H1 (cell line): ENCODE measurements at regions not wholly inside any gene's neighbourhood (a gene's known extent, or its start where the extent isn't known, plus 50 kb on each side); places are given as distances from the start of the nearest gene placed in this dataset.

Experiments used
- KDM1A ChIP-seq: fragments of 200-600, 300-600 bp; sonication (generic); IDR thresholded peaks from 2 replicates; pipeline ENCODE4 v1.7.1; 2016; ENCODE audit warnings: mild to moderate bottlenecking, low read length, borderline replicate concordance
- NRF1 ChIP-seq: IDR thresholded peaks from 2 replicates; pipeline ENCODE4 v1.6.1; 2011; ENCODE audit warnings: mild to moderate bottlenecking, low read depth, low read length, improper control_type of control experiment
- POLR2AphosphoS5 ChIP-seq: IDR thresholded peaks from 2 replicates; pipeline ENCODE4 v1.6.1; 2011; ENCODE audit warnings: low read depth, low read length
- RAD21 ChIP-seq, 2 experiments: IDR thresholded peaks in 1 of 2; conservative IDR thresholded peaks in 1 of 2; 2 replicates each; pipeline ENCODE4 v1.6.1; 2011; ENCODE audit warnings: low read depth in 2 of 2, low read length in 2 of 2, improper control_type of control experiment in 1 of 2, inconsistent platforms in 1 of 2, mild to moderate bottlenecking in 1 of 2, moderate library complexity in 1 of 2
- ZNF274 ChIP-seq: IDR thresholded peaks from 2 replicates; pipeline ENCODE4 v1.7.0; 2012; ENCODE audit warnings: low read length, borderline replicate concordance; ENCODE audit errors: extremely low read depth
- TF ChIP-seq, protein P1 (sequence below), 3 experiments: IDR thresholded peaks; 1 replicate in 2 of 3; 2 replicates in 1 of 3; pipeline versions ENCODE4 v1.5.1 to v1.6.1; 2011; ENCODE audit warnings: low read length in 3 of 3, mild to moderate bottlenecking in 3 of 3, inconsistent platforms in 2 of 3, low read depth in 1 of 3, moderate library complexity in 1 of 3; ENCODE audit not compliant: insufficient read depth in 1 of 3; ENCODE audit errors: control extremely low read depth in 1 of 3
- TF ChIP-seq, protein P2 (sequence below): IDR thresholded peaks from 2 replicates; pipeline ENCODE4 v1.6.1; 2011; ENCODE audit warnings: low read depth, mild to moderate bottlenecking, low read length; ENCODE audit not compliant: insufficient read depth

DNA sequence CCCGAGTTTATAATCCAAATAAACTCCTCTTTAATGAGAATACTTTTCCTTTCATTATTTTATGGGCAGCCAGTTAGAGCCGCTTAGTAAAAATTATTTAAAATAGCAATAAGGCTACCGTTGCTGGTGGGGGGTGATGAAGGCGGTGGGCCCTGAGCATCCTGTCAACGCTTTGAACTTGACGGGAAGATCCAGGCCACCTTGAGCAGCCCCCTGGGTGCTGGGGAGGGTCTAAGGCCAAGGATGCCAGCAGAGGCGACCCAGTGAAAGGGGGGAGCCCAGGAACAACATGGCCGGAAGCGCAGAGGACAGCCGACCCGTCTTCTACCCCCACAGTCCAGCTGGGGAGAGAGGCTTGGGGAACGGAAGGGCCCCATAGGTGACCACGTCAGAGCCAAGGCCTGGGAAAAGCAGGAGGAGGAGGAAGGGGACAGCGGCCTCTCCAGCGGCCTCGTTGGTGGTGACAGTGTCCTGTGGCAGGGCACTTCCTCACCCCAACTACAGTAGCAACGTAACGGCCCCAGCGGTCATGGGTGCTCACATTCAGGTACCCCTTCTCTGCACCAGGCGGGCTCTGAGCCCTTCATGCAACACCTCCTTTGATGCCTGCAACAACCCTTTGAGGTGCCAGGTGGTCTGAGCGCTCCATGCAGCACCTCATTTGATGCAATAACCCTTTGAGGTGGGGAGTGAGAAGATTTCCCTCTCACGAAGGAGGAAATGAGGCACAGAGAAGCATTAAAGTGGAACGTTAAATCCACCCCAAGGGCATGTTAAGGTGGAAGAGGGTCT is 695.3 kb downstream of the TBC1D22A start:
- TF ChIP-seq, protein P1, sequence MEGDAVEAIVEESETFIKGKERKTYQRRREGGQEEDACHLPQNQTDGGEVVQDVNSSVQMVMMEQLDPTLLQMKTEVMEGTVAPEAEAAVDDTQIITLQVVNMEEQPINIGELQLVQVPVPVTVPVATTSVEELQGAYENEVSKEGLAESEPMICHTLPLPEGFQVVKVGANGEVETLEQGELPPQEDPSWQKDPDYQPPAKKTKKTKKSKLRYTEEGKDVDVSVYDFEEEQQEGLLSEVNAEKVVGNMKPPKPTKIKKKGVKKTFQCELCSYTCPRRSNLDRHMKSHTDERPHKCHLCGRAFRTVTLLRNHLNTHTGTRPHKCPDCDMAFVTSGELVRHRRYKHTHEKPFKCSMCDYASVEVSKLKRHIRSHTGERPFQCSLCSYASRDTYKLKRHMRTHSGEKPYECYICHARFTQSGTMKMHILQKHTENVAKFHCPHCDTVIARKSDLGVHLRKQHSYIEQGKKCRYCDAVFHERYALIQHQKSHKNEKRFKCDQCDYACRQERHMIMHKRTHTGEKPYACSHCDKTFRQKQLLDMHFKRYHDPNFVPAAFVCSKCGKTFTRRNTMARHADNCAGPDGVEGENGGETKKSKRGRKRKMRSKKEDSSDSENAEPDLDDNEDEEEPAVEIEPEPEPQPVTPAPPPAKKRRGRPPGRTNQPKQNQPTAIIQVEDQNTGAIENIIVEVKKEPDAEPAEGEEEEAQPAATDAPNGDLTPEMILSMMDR (IDR thresholded peaks at IDR 0.05; ENCODE audit: control extremely low read depth in 1 of 3, insufficient read depth in 1 of 3, low read depth in 1 of 3, low read length in 3 of 3): no peak
- TF ChIP-seq, protein P2, sequence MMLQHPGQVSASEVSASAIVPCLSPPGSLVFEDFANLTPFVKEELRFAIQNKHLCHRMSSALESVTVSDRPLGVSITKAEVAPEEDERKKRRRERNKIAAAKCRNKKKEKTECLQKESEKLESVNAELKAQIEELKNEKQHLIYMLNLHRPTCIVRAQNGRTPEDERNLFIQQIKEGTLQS: no peak
- TF ChIP-seq POLR2AphosphoS5 (no peak), KDM1A (no peak), ZNF274 (no peak), NRF1 (no peak), RAD21 (IDR thresholded peaks at IDR 0.05 in 1 of 2, conservative IDR thresholded peaks at IDR 0.05 in 1 of 2; ENCODE audit: low read depth in 2 of 2, low read length in 2 of 2) (no peak)
